Transverse colon (tissue), 4 donors: ENCODE measurements at regions not wholly inside any gene's neighbourhood (a gene's known extent, or its start where the extent isn't known, plus 50 kb on each side); places are given as distances from the start of the nearest gene placed in this dataset.

Experiments
- DNase-seq: peaks from one replicate; pipeline ENCODE4 v3.0.0-alpha.2; 2019
- H3K27ac ChIP-seq, 4 donors: fragments of 200-600 bp; sonication (generic); 2 replicates each; pipeline ENCODE4 v1.5.1; 2016 to 2018; ENCODE audit warnings: inconsistent platforms in 4 of 4
- H3K27me3 ChIP-seq: fragments of 200-600 bp; sonication (generic); 2 replicates; pipeline ENCODE4 v1.5.1; 2017; ENCODE audit warnings: inconsistent platforms
- H3K36me3 ChIP-seq, 4 donors: fragments of 200-600 bp; sonication (generic); 2 replicates each; pipeline ENCODE4 v1.5.1; 2017 to 2019; ENCODE audit warnings: inconsistent platforms in 4 of 4
- H3K4me1 ChIP-seq, 4 donors: fragments of 200-600 bp; sonication (generic); 2 replicates each; pipeline ENCODE4 v1.5.1; 2017 to 2020; ENCODE audit warnings: inconsistent platforms in 4 of 4
- H3K4me3 ChIP-seq, 4 donors: fragments of 200-600 bp; sonication (generic); 1 replicate in 1 of 4; 2 replicates in 3 of 4; pipeline versions ENCODE4 v1.5.1 to v1.6.1; 2017 to 2019; ENCODE audit warnings: inconsistent platforms in 4 of 4
- H3K9me3 ChIP-seq, 2 donors: fragments of 200-600 bp; sonication (generic); 2 replicates each; pipeline ENCODE4 v1.5.1; 2017 to 2019; ENCODE audit warnings: inconsistent platforms in 2 of 2
- CTCF ChIP-seq, 5 experiments: fragments of 200-600 bp in 3 of 5; fragments of 450-650 bp in 2 of 5; sonication (generic) in 3 of 5; IDR thresholded peaks; 1 replicate in 2 of 5; 2 replicates in 3 of 5; pipeline ENCODE4 v1.5.1; 2016 to 2017; ENCODE audit warnings: antibody characterized with exemption in 5 of 5, inconsistent platforms in 3 of 5, mild to moderate bottlenecking in 2 of 5, moderate library complexity in 1 of 5
- EP300 ChIP-seq: sonication (generic); formaldehyde crosslinking; IDR thresholded peaks from one replicate; pipeline ENCODE4 v1.6.1; 2017; ENCODE audit warnings: antibody characterized with exemption, low read depth
- POLR2A ChIP-seq: fragments of 450-650 bp; IDR thresholded peaks from one replicate; pipeline ENCODE4 v1.6.1; 2016; ENCODE audit warnings: antibody characterized with exemption, mild to moderate bottlenecking, moderate library complexity
- POLR2AphosphoS5 ChIP-seq, 3 donors: sonication (generic); formaldehyde crosslinking; IDR thresholded peaks; one replicate each; pipeline ENCODE4 v1.6.1; 2016; ENCODE audit warnings: antibody characterized with exemption in 3 of 3
- WGBS, 2 donors: methylation state at CpG; one replicate each; pipeline ENCODE4 v1.1.5; 2018; ENCODE audit warnings: low coverage in 1 of 2; 5-methylcytosine and 5-hydroxymethylcytosine counted together
- in situ Hi-C, 4 donors: fragments of 200-750 bp; cut with MboI; loops; one replicate each; pipeline versions ENCODE4 v1.15.0 to v1.15.1; 2017; ENCODE audit warnings: low sequenced_read_pairs in 3 of 4, low pct_ligation_motif_present in 1 of 4, low pct_unique_long_range_greater_than_20kb in 1 of 4
- intact Hi-C: fragments of 100-400 bp; cut with DNase I; formaldehyde crosslinking; loops from one replicate; pipeline ENCODE4 v1.15.1; 2023; ENCODE audit warnings: low total_unique reads

DNA sequence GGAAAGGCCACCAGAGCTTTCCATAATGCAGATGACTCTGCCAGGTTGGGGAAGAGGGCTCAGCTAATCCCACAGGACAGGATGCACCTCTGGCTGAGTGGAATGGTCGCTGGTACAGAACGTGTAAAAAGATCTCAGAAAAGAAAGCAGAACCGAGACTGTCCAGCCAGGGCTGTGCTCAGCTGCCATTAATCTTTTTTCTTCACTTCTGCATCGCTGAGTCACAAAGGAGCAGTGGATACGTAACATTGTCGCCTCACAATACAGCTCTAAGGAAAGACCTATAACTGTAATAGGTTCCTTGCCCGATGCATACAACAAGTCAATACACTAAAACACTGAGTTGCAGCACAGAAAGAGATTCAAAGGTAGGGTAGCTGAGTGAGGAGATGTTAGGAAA, 354.2 kb downstream of the EN1 start:
- no peaks in the 10 kb centered on the region for H3K4me1 ChIP-seq
- in situ Hi-C loops, result no loop called here
- peaks cover 3% of the 10 kb centered on the region for H3K27me3 ChIP-seq
- intact Hi-C loops, result no loop called here
- no peaks in the 10 kb centered on the region for H3K36me3 ChIP-seq
- H3K4me3 ChIP-seq, result no peak overlapping the region
- no peak for DNase-seq
- 80% methylated on average over 6 to 7 of the region's 7 CpGs for WGBS, 2 donors
- no peak for TF ChIP-seq EP300
- no peak for TF ChIP-seq POLR2A
- no peak for TF ChIP-seq CTCF (IDR thresholded peaks at IDR 0.05)
- TF ChIP-seq POLR2AphosphoS5 (IDR thresholded peaks at IDR 0.05), result no peak
- H3K9me3 ChIP-seq, result no peaks in the 10 kb centered on the region
- no peak overlapping the region for H3K27ac ChIP-seq

- Histone ChIP-seq H3K27me3 (peaks cover 3% of the 10 kb centered on the region), H3K4me1 (no peaks in the 10 kb centered on the region), H3K4me3 (no peak overlapping the region), H3K36me3 (no peaks in the 10 kb centered on the region), H3K27ac (no peak overlapping the region), H3K9me3 (no peaks in the 10 kb centered on the region)
- in situ Hi-C loops, result no loop called here
- intact Hi-C loops, result no loop called here
- DNase-seq, result no peak
- TF ChIP-seq POLR2A (no peak), POLR2AphosphoS5 (IDR thresholded peaks at IDR 0.05) (no peak), CTCF (IDR thresholded peaks at IDR 0.05) (peak in 4 of 5 experiments; percentile 20 to 37 (median 30)), EP300 (no peak)
These were observed 355.1 kb downstream of the EN1 start for GRCh38 chr2:118492335-118492734.

DNA sequence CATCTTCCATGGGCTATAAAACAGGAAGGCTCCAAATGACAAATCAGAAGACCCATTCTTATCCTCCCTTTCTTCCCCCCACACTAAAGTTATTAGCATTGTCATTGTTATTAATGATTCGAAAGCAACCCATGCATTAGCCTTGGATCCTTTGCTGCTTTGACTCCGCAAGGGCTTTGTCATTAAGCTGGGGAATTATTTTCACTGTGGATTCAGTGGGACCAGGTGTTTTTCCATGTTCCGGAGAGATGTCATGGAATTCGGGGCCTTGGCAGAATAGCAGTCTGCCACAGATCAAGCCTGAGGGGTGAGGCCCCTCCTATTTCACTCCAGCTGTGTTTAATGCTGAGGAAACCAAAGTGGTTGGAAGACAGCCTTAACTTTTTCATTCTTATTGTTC, 357.1 kb downstream of the EN1 start:
- in situ Hi-C loops (no loop called here), intact Hi-C loops (no loop called here)
- no peak for DNase-seq
- Histone ChIP-seq H3K27ac (no peak overlapping the region), H3K4me1 (no peaks in the 10 kb centered on the region), H3K36me3 (no peaks in the 10 kb centered on the region), H3K27me3 (peaks cover 3% of the 10 kb centered on the region), H3K4me3 (no peak overlapping the region), H3K9me3 (no peaks in the 10 kb centered on the region)
- WGBS, 2 donors, result 66 to 86% methylated on average over 2 to 4 of the region's 4 CpGs
- TF ChIP-seq EP300 (no peak), POLR2AphosphoS5 (IDR thresholded peaks at IDR 0.05) (no peak), POLR2A (no peak), CTCF (IDR thresholded peaks at IDR 0.05) (no peak)

GRCh38 chr2:118489712-118490299, 357.6 kb downstream of the EN1 start:
- in situ Hi-C loops, result no loop called here
- Histone ChIP-seq H3K4me1 (no peaks in the 10 kb centered on the region), H3K27ac (no peak overlapping the region), H3K36me3 (no peaks in the 10 kb centered on the region), H3K27me3 (peaks cover 3% of the 10 kb centered on the region), H3K9me3 (no peaks in the 10 kb centered on the region), H3K4me3 (no peak overlapping the region)
- 43 to 77% methylated on average over 5 to 6 of the region's 6 CpGs for WGBS, 2 donors
- no peak for DNase-seq
- no peak for TF ChIP-seq CTCF (IDR thresholded peaks at IDR 0.05)
- TF ChIP-seq POLR2AphosphoS5 (IDR thresholded peaks at IDR 0.05), result no peak
- no peak for TF ChIP-seq POLR2A
- no peak for TF ChIP-seq EP300
- intact Hi-C loops, result no loop called here
